GM21528 (cell line): ENCODE measurements at regions not wholly inside any gene's neighbourhood (a gene's known extent, or its start where the extent isn't known, plus 50 kb on each side); places are given as distances from the start of the nearest gene placed in this dataset.

Experiments used
- ATAC-seq: cut with Tn5 transposase; IDR thresholded peaks from one replicate; pipeline ENCODE4 v1.9.1; 2021; ENCODE audit warnings: mild to moderate bottlenecking, moderate library complexity; ENCODE audit not compliant: unreplicated experiment, low FRiP score

- ATAC-seq = no peak
Measured at GRCh38 chr13:73940098-73940497, 194.1 kb downstream of the KLF12 start.

GRCh38 chr13:73939603-73940002 is 194.6 kb downstream of the KLF12 start:
- no peak for ATAC-seq

GRCh38 chr13:73939071-73939380 is 195.2 kb downstream of the KLF12 start:
- ATAC-seq = no peak

GRCh38 chr13:73938372-73939070 is 195.7 kb downstream of the KLF12 start:
- ATAC-seq = no peak

GRCh38 chr13:73937441-73937840 is 196.8 kb downstream of the KLF12 start:
- ATAC-seq = no peak

GRCh38 chr13:73935991-73936390 is 198.2 kb downstream of the KLF12 start:
- ATAC-seq = no peak

- ATAC-seq = no peak
Measured at GRCh38 chr13:73934771-73935170, 199.4 kb downstream of the KLF12 start.

- ATAC-seq = no peak
Measured at GRCh38 chr13:73934215-73934641, 200.0 kb downstream of the KLF12 start.

- no peak for ATAC-seq
Measured at GRCh38 chr13:73933795-73934194, 200.4 kb downstream of the KLF12 start.

- no peak for ATAC-seq
Measured at GRCh38 chr13:73932091-73932490, 202.1 kb downstream of the KLF12 start.

GRCh38 chr13:73929287-73929932 is 204.8 kb downstream of the KLF12 start:
- ATAC-seq = no peak

- ATAC-seq = peak; percentile 92
Measured at GRCh38 chr13:73924607-73925006, 209.6 kb downstream of the KLF12 start.

- ATAC-seq = no peak
Measured at GRCh38 chr13:73922493-73923393, 211.5 kb downstream of the KLF12 start.

- ATAC-seq = no peak
Measured at GRCh38 chr13:73918691-73919090, 215.5 kb downstream of the KLF12 start.

GRCh38 chr13:73913751-73914518 is 220.3 kb downstream of the KLF12 start:
- no peak for ATAC-seq

GRCh38 chr13:73913079-73913740 is 221.0 kb downstream of the KLF12 start:
- no peak for ATAC-seq

- ATAC-seq = no peak
Measured at GRCh38 chr13:73911361-73911760, 222.8 kb downstream of the KLF12 start.

GRCh38 chr13:73910733-73911132 is 223.5 kb downstream of the KLF12 start:
- no peak for ATAC-seq

- ATAC-seq = no peak
Measured at GRCh38 chr13:73908809-73909208, 225.4 kb downstream of the KLF12 start.

GRCh38 chr13:73904625-73905024 is 229.6 kb downstream of the KLF12 start:
- ATAC-seq = no peak
